K562 (cell line): ENCODE measurements at regions not wholly inside any gene's neighbourhood (a gene's known extent, or its start where the extent isn't known, plus 50 kb on each side); places are given as distances from the start of the nearest gene placed in this dataset.

Experiments used
- ATAC-seq: fragments of 200-7000 bp; cut with Tn5 transposase; 3 replicates; pipeline ENCODE4 v1.9.1; 2020; ENCODE audit warnings: moderate library complexity
- BruUV-seq: library from RNA; stranded (reverse); fragments of 400-500 nt; replicated peaks from 2 replicates; lab custom pipeline; 2021; lab: Mats Ljungman, UMichigan
- CTCF ChIA-PET: fragments of 300-600 bp; formaldehyde crosslinking; extraction: SDS; loops from one replicate; lab custom pipeline; 2021; ENCODE audit warnings: low intra/inter-chr PET ratio; lab: Yijun Ruan, JAX
- POLR2A ChIA-PET: fragments of 300-600, 350-650 bp; sonication (Branson Sonifier 250); formaldehyde crosslinking; extraction: SDS; loops from one replicate; lab custom pipeline; 2021; ENCODE audit warnings: antibody characterized with exemption, inconsistent platforms; lab: Yijun Ruan, JAX
- DNase-seq, 4 experiments: peaks; one replicate each; pipeline versions ENCODE4 v3.0.0 to v3.0.0-alpha.2; 2011 to 2018; ENCODE audit warnings: low spot score in 3 of 4, mixed read lengths in 3 of 4; ENCODE audit errors: extremely low read depth in 1 of 4
- FAIRE-seq: peaks from 2 replicates; lab custom pipeline; 2011; peaks lifted over from hg19 to GRCh38; lab: Jason Lieb, UNC
- H2AFZ ChIP-seq: 2 replicates; pipeline ENCODE4 v1.6.0; 2011; ENCODE audit warnings: low read depth, low read length, control low read depth, inconsistent platforms
- H3K27ac ChIP-seq: fragments of 200-600 bp; 3 replicates; pipeline ENCODE4 v1.8.0; 2011; ENCODE audit warnings: low read depth, mild to moderate bottlenecking, control low read depth, inconsistent platforms, low read length, moderate library complexity, mixed read lengths; ENCODE audit errors: extremely low read depth
- H3K27me3 ChIP-seq, 2 experiments: fragments of 300-600 bp in 1 of 2; 2 replicates in 1 of 2; 3 replicates in 1 of 2; pipeline versions ENCODE4 v1.6.0 to v1.8.0; 2011; ENCODE audit warnings: inconsistent platforms in 2 of 2, low read length in 2 of 2, mild to moderate bottlenecking in 1 of 2, mixed read lengths in 1 of 2, moderate library complexity in 1 of 2; ENCODE audit not compliant: control insufficient read depth in 2 of 2, insufficient read depth in 2 of 2
- H3K36me3 ChIP-seq: fragments of 300-600 bp; 3 replicates; pipeline ENCODE4 v1.8.0; 2011; ENCODE audit warnings: mild to moderate bottlenecking, low read length, inconsistent platforms; ENCODE audit not compliant: control insufficient read depth, insufficient read depth
- H3K4me1 ChIP-seq, 2 experiments: fragments of 200-600 bp in 1 of 2; replicated peaks in 1 of 2; 2 replicates in 1 of 2; 3 replicates in 1 of 2; pipeline versions ENCODE4 v1.5.1 to v1.8.0; 2011; ENCODE audit warnings: inconsistent platforms in 2 of 2, low read length in 2 of 2, mild to moderate bottlenecking in 1 of 2, mixed read lengths in 1 of 2, moderate library complexity in 1 of 2; ENCODE audit not compliant: control insufficient read depth in 2 of 2, insufficient read depth in 2 of 2
- H3K4me2 ChIP-seq: 2 replicates; pipeline ENCODE4 v1.6.1; 2011; ENCODE audit warnings: low read length, control low read depth, inconsistent platforms, mixed read lengths; ENCODE audit not compliant: insufficient read depth
- H3K4me3 ChIP-seq: fragments of 200-600 bp; sonication (generic), shearing (Covaris generic); 2 replicates; pipeline ENCODE4 v1.5.1; 2016; ENCODE audit warnings: control low read depth, inconsistent platforms
- H3K79me2 ChIP-seq: fragments of 200-600 bp; 3 replicates; pipeline ENCODE4 v1.8.0; 2011; ENCODE audit warnings: low read length, inconsistent platforms; ENCODE audit not compliant: control insufficient read depth, insufficient read depth
- H3K9ac ChIP-seq, 2 experiments: 2 replicates each; pipeline versions ENCODE4 v1.6.0 to v1.6.1; 2011; ENCODE audit warnings: low read depth in 2 of 2, low read length in 2 of 2, control low read depth in 1 of 2, inconsistent platforms in 1 of 2, mild to moderate bottlenecking in 1 of 2, mixed read lengths in 1 of 2; ENCODE audit not compliant: insufficient read depth in 1 of 2
- H3K9me1 ChIP-seq: one replicate; pipeline ENCODE4 v1.6.0; 2011; ENCODE audit warnings: inconsistent platforms, mild to moderate bottlenecking, low read length, moderate library complexity; ENCODE audit not compliant: control insufficient read depth, insufficient read depth
- H3K9me3 ChIP-seq: replicated peaks from 2 replicates; pipeline ENCODE4 v1.5.1; 2011; ENCODE audit warnings: low read depth, low read length, inconsistent platforms; ENCODE audit not compliant: control insufficient read depth, insufficient read depth
- H4K20me1 ChIP-seq: replicated peaks from 2 replicates; pipeline ENCODE4 v1.6.1; 2011; ENCODE audit warnings: low read length, inconsistent platforms, mixed read lengths; ENCODE audit not compliant: control insufficient read depth, insufficient read depth
- RFX1 ChIP-seq: fragments of 450-650 bp; IDR thresholded peaks from 2 replicates; pipeline ENCODE4 v1.6.1; 2016; ENCODE audit warnings: mild to moderate bottlenecking, moderate library complexity
- ZNF609 ChIP-seq: sonication (generic); formaldehyde crosslinking; IDR thresholded peaks from 2 replicates; pipeline ENCODE4 v1.8.1; 2023; ENCODE audit warnings: missing genetic modification reagents, mild to moderate bottlenecking, borderline replicate concordance
- WGBS: fragments of 100-300 bp; shearing (Covaris generic); methylation state at CpG from one replicate; pipeline ENCODE4 v1.1.6; 2016; ENCODE audit warnings: low coverage, mixed read lengths; ENCODE audit not compliant: insufficient coverage; ENCODE audit errors: missing lambda C conversion rate; 5-methylcytosine and 5-hydroxymethylcytosine counted together
- in situ Hi-C: fragments of 300-500 bp; cut with MboI; formaldehyde crosslinking; loops from 4 replicates; pipeline ENCODE4 v1.15.0; 2018; ENCODE audit warnings: inconsistent platforms, mixed read lengths
- intact Hi-C: fragments of 100-400 bp; cut with micrococcal nuclease; formaldehyde crosslinking; loops from 2 replicates; pipeline ENCODE4 v1.14.2; 2022

- no peak overlapping the region for H2AFZ ChIP-seq
- H3K9me1 ChIP-seq = no peaks in the 10 kb centered on the region
- ATAC-seq (peak; percentile 25; the same call in 2 of the 3 replicates), DNase-seq (no peak), FAIRE-seq (no peak)
- in situ Hi-C loops (no loop called here), intact Hi-C loops (no loop called here)
- BruUV-seq = no TSS peak
- CTCF ChIA-PET = no interaction called here
- POLR2A ChIA-PET = no interaction called here
- H3K4me3 ChIP-seq = no peak overlapping the region
- no peaks in the 10 kb centered on the region for H3K9me3 ChIP-seq
- no peaks in the 10 kb centered on the region for H3K36me3 ChIP-seq
- no peak overlapping the region for H3K27ac ChIP-seq
- no peak overlapping the region for H3K4me2 ChIP-seq
- no peaks in the 10 kb centered on the region for H3K79me2 ChIP-seq
- H3K4me1 ChIP-seq = peaks cover 0 to 4% of the 10 kb centered on the region in 2 experiments; a peak in 1 of 5 replicates
- no peak overlapping the region for H3K9ac ChIP-seq
- no peak for TF ChIP-seq ZNF609 (CRISPR knock-in tag)
- TF ChIP-seq RFX1 = peak; percentile 15; the same call in 1 of the 2 replicates
- peaks cover 30 to 37% of the 10 kb centered on the region in 2 experiments for H3K27me3 ChIP-seq
- no peaks in the 10 kb centered on the region for H4K20me1 ChIP-seq
- 2% methylated on average over 5 of the region's 5 CpGs for WGBS
Measured at GRCh38 chr5:32521481-32521880, 63.9 kb upstream of the SUB1 start.
